CD14-positive monocyte (primary cell): ENCODE measurements at regions not wholly inside any gene's neighbourhood (a gene's known extent, or its start where the extent isn't known, plus 50 kb on each side); places are given as distances from the start of the nearest gene placed in this dataset.

ENCODE experiments used
- DNase-seq, 3 donors: peaks; one replicate each; pipeline ENCODE4 v3.0.0-alpha.2; 2011 to 2022
- H2AFZ ChIP-seq: 2 replicates; pipeline ENCODE4 v1.6.0; 2012; ENCODE audit warnings: mild to moderate bottlenecking, low read depth, low read length, inconsistent platforms; ENCODE audit not compliant: insufficient read depth, poor library complexity, severe bottlenecking
- H3K27ac ChIP-seq, 2 donors: 1 replicate in 1 of 2; 2 replicates in 1 of 2; pipeline ENCODE4 v1.5.1; 2012 to 2013; ENCODE audit warnings: low read length in 2 of 2, control low read depth in 1 of 2, inconsistent platforms in 1 of 2, low read depth in 1 of 2, mild to moderate bottlenecking in 1 of 2
- H3K27me3 ChIP-seq, 2 donors: one replicate each; pipeline versions ENCODE4 v1.6.0 to v1.6.1; 2011 to 2013; ENCODE audit warnings: low read length in 2 of 2; ENCODE audit not compliant: control insufficient read depth in 2 of 2, insufficient read depth in 2 of 2
- H3K36me3 ChIP-seq, 2 donors: replicated peaks in 1 of 2; 1 replicate in 1 of 2; 2 replicates in 1 of 2; pipeline versions ENCODE4 v1.5.1 to v1.6.1; 2012 to 2013; ENCODE audit warnings: low read length in 2 of 2, control low read depth in 1 of 2, inconsistent platforms in 1 of 2, mild to moderate bottlenecking in 1 of 2; ENCODE audit not compliant: insufficient read depth in 2 of 2, control insufficient read depth in 1 of 2
- H3K4me1 ChIP-seq, 2 donors: 1 replicate in 1 of 2; 2 replicates in 1 of 2; pipeline versions ENCODE4 v1.5.1 to v1.6.1; 2012 to 2013; ENCODE audit warnings: low read length in 2 of 2, control low read depth in 1 of 2, inconsistent platforms in 1 of 2, mild to moderate bottlenecking in 1 of 2, moderate library complexity in 1 of 2; ENCODE audit not compliant: insufficient read depth in 2 of 2, control insufficient read depth in 1 of 2
- H3K4me2 ChIP-seq: replicated peaks from 2 replicates; pipeline ENCODE3; 2012; ENCODE audit warnings: low read length, moderate library complexity, mild to moderate bottlenecking; ENCODE audit not compliant: poor library complexity, severe bottlenecking; ENCODE audit errors: extremely low read depth
- H3K4me3 ChIP-seq, 3 experiments: fragments of 200-600 bp in 1 of 3; sonication (generic) in 1 of 3; replicated peaks in 1 of 3; 1 replicate in 2 of 3; 2 replicates in 1 of 3; pipeline ENCODE4 v1.5.1; 2011 to 2013; ENCODE audit warnings: low read length in 3 of 3, mild to moderate bottlenecking in 3 of 3, control low read depth in 2 of 3, low read depth in 2 of 3, inconsistent platforms in 1 of 3, moderate library complexity in 1 of 3
- H3K79me2 ChIP-seq: 2 replicates; pipeline ENCODE4 v1.6.0; 2012; ENCODE audit warnings: mild to moderate bottlenecking, control low read depth, inconsistent platforms, low read length, moderate library complexity; ENCODE audit not compliant: insufficient read depth
- H3K9ac ChIP-seq: 2 replicates; pipeline ENCODE4 v1.6.0; 2017; ENCODE audit warnings: low read length, mild to moderate bottlenecking; ENCODE audit not compliant: insufficient read depth, poor library complexity, severe bottlenecking
- H3K9me3 ChIP-seq, 2 donors: replicated peaks in 1 of 2; 1 replicate in 1 of 2; 2 replicates in 1 of 2; pipeline versions ENCODE4 v1.5.1 to v1.6.1; 2012 to 2013; ENCODE audit warnings: low read length in 2 of 2, control low read depth in 1 of 2; ENCODE audit not compliant: control insufficient read depth in 1 of 2, insufficient read depth in 1 of 2
- H4K20me1 ChIP-seq: 2 replicates; pipeline ENCODE4 v1.6.0; 2012; ENCODE audit warnings: mild to moderate bottlenecking, low read length, control low read depth, moderate library complexity; ENCODE audit not compliant: insufficient read depth
- H3K27ac Mint-ChIP-seq, 7 donors: one replicate each; pipeline ENCODE4 v1.8.0; 2020; ENCODE audit warnings: mild to moderate bottlenecking in 7 of 7, mixed read lengths in 7 of 7, moderate library complexity in 6 of 7, inconsistent platforms in 2 of 7
- H3K27me3 Mint-ChIP-seq, 3 donors: one replicate each; pipeline ENCODE4 v1.8.0; 2021 to 2022; ENCODE audit warnings: low read depth in 3 of 3, mild to moderate bottlenecking in 3 of 3, mixed read lengths in 3 of 3, moderate library complexity in 3 of 3, inconsistent platforms in 1 of 3
- H3K36me3 Mint-ChIP-seq, 2 donors: one replicate each; pipeline ENCODE4 v1.8.0; 2020; ENCODE audit warnings: mixed read lengths in 2 of 2, inconsistent platforms in 1 of 2, mild to moderate bottlenecking in 1 of 2
- H3K4me1 Mint-ChIP-seq: one replicate; pipeline ENCODE4 v1.8.0; 2020; ENCODE audit warnings: mild to moderate bottlenecking, mixed read lengths
- H3K4me3 Mint-ChIP-seq, 2 donors: one replicate each; pipeline ENCODE4 v1.8.0; 2020; ENCODE audit warnings: mild to moderate bottlenecking in 2 of 2, mixed read lengths in 2 of 2, moderate library complexity in 1 of 2
- H3K9me3 Mint-ChIP-seq, 7 donors: one replicate each; pipeline ENCODE4 v1.8.0; 2020 to 2022; ENCODE audit warnings: mixed read lengths in 7 of 7, mild to moderate bottlenecking in 6 of 7, moderate library complexity in 6 of 7, inconsistent platforms in 2 of 7
- CTCF ChIP-seq: fragments of 200-600 bp; IDR thresholded peaks from one replicate; pipeline ENCODE4 v1.8.0; 2022; ENCODE audit warnings: antibody characterized with exemption, mild to moderate bottlenecking
- WGBS: methylation state at CpG from one replicate; pipeline ENCODE4 v1.1.5; 2013; ENCODE audit warnings: missing lambda C conversion rate; ENCODE audit not compliant: insufficient coverage; 5-methylcytosine and 5-hydroxymethylcytosine counted together
- intact Hi-C, 2 donors: fragments of 100-400 bp; cut with micrococcal nuclease; formaldehyde crosslinking; loops; one replicate each; pipeline versions ENCODE4 v1.15.0 to v1.15.1; 2023

GRCh38 chr1:30417001-30417700 is 306.2 kb downstream of the MATN1 start:
- Mint-ChIP-seq H3K4me1 (no peaks in the 10 kb centered on the region), H3K9me3 (no peaks in the 10 kb centered on the region), H3K27me3 (peaks cover 1 to 8% (median 5%) of the 10 kb centered on the region in 3 donors), H3K27ac (peak overlapping the region in 1 of 7 donors; percentile 27), H3K4me3 (no peak overlapping the region), H3K36me3 (no peaks in the 10 kb centered on the region)
- Histone ChIP-seq H3K79me2 (no peaks in the 10 kb centered on the region), H3K27me3 (no peaks in the 10 kb centered on the region), H3K4me1 (no peaks in the 10 kb centered on the region), H3K27ac (no peak overlapping the region), H3K9me3 (no peaks in the 10 kb centered on the region), H3K9ac (no peak overlapping the region), H3K4me2 (no peak overlapping the region), H3K4me3 (no peak overlapping the region), H3K36me3 (no peaks in the 10 kb centered on the region), H4K20me1 (no peaks in the 10 kb centered on the region), H2AFZ (no peak overlapping the region)
- 81% methylated on average over 7 of the region's 11 CpGs for WGBS
- intact Hi-C loops = no loop called here
- no peak for DNase-seq
- no peak for TF ChIP-seq CTCF

GRCh38 chr1:30416221-30416820 is 307.1 kb downstream of the MATN1 start:
- intact Hi-C loops = no loop called here
- H3K27me3 Mint-ChIP-seq = peaks cover 1 to 8% (median 5%) of the 10 kb centered on the region in 3 donors
- no peak for DNase-seq
- no peaks in the 10 kb centered on the region for H3K4me1 Mint-ChIP-seq
- Histone ChIP-seq H4K20me1 (no peaks in the 10 kb centered on the region), H3K27me3 (no peaks in the 10 kb centered on the region), H3K9ac (no peak overlapping the region), H3K27ac (no peak overlapping the region), H3K4me1 (no peaks in the 10 kb centered on the region), H2AFZ (no peak overlapping the region), H3K9me3 (no peaks in the 10 kb centered on the region), H3K36me3 (no peaks in the 10 kb centered on the region), H3K79me2 (no peaks in the 10 kb centered on the region), H3K4me2 (no peak overlapping the region), H3K4me3 (no peak overlapping the region)
- no peak overlapping the region for H3K27ac Mint-ChIP-seq
- WGBS = 85% methylated on average over 4 of the region's 6 CpGs
- H3K4me3 Mint-ChIP-seq = no peak overlapping the region
- H3K9me3 Mint-ChIP-seq = no peaks in the 10 kb centered on the region
- TF ChIP-seq CTCF = no peak
- H3K36me3 Mint-ChIP-seq = no peaks in the 10 kb centered on the region
